GM12878 (cell line): ENCODE measurements at regions not wholly inside any gene's neighbourhood (a gene's known extent, or its start where the extent isn't known, plus 50 kb on each side); places are given as distances from the start of the nearest gene placed in this dataset.

ENCODE experiments used
- ATAC-seq: fragments of 200-7000 bp; cut with Tn5 transposase; 3 replicates; pipeline ENCODE4 v1.9.1; 2020; ENCODE audit warnings: mild to moderate bottlenecking, moderate library complexity
- BruUV-seq: library from RNA; stranded (reverse); fragments of 400-500 nt; replicated peaks from 2 replicates; lab custom pipeline; 2021; lab: Mats Ljungman, UMichigan
- CTCF ChIA-PET: fragments of 300-600 bp; sonication (Branson Sonifier 250); formaldehyde crosslinking; extraction: SDS; loops from one replicate; lab custom pipeline; 2021; ENCODE audit warnings: inconsistent platforms; lab: Yijun Ruan, JAX
- POLR2A ChIA-PET: fragments of 350-600 bp; formaldehyde crosslinking; extraction: SDS; loops from one replicate; lab custom pipeline; 2021; ENCODE audit warnings: inconsistent platforms; lab: Charles Lee
- RAD21 ChIA-PET: fragments of 300-600 bp; sonication (Branson Sonifier 250); formaldehyde crosslinking; loops from one replicate; lab custom pipeline; 2023; ENCODE audit warnings: antibody characterized with exemption; ENCODE audit not compliant: unreplicated experiment; lab: Charles Lee
- SMC1A ChIA-PET: fragments of 300-600 bp; sonication (Branson Sonifier 250); formaldehyde crosslinking; loops from one replicate; lab custom pipeline; 2023; ENCODE audit not compliant: unreplicated experiment, uncharacterized antibody; lab: Charles Lee
- DNase-seq: peaks from one replicate; pipeline ENCODE4 v3.0.0-alpha.2; 2011; ENCODE audit warnings: low read depth, low spot score
- FAIRE-seq: peaks from 3 replicates; lab custom pipeline; 2011; peaks lifted over from hg19 to GRCh38; lab: Jason Lieb, UNC
- H2AFZ ChIP-seq: 2 replicates; pipeline ENCODE4 v1.6.0; 2011; ENCODE audit warnings: low read depth, low read length, control low read depth; ENCODE audit not compliant: control insufficient read depth
- H3K27ac ChIP-seq: 2 replicates; pipeline ENCODE4 v1.5.1; 2011; ENCODE audit warnings: control low read depth; ENCODE audit not compliant: control insufficient read depth, insufficient read depth
- H3K27me3 ChIP-seq, 2 experiments: replicated peaks in 1 of 2; 2 replicates each; pipeline versions ENCODE4 v1.6.0 to v1.6.1; 2011; ENCODE audit warnings: low read length in 1 of 2; ENCODE audit not compliant: control insufficient read depth in 2 of 2, insufficient read depth in 2 of 2
- H3K36me3 ChIP-seq, 2 experiments: 2 replicates each; pipeline ENCODE4 v1.5.1; 2011; ENCODE audit warnings: low read length in 1 of 2; ENCODE audit not compliant: control insufficient read depth in 2 of 2, insufficient read depth in 2 of 2
- H3K4me1 ChIP-seq: 2 replicates; pipeline ENCODE4 v1.6.1; 2011; ENCODE audit warnings: mild to moderate bottlenecking, low read length, moderate library complexity, mixed read lengths; ENCODE audit not compliant: control insufficient read depth, insufficient read depth
- H3K4me2 ChIP-seq: 2 replicates; pipeline ENCODE4 v1.6.0; 2011; ENCODE audit warnings: control low read depth; ENCODE audit not compliant: control insufficient read depth, insufficient read depth
- H3K4me3 ChIP-seq: fragments of 200-600 bp; sonication (generic); 2 replicates; pipeline ENCODE4 v1.5.1; 2016
- H3K79me2 ChIP-seq: 2 replicates; pipeline ENCODE4 v1.6.0; 2011; ENCODE audit warnings: low read length; ENCODE audit not compliant: control insufficient read depth, insufficient read depth
- H3K9ac ChIP-seq: 2 replicates; pipeline ENCODE4 v1.8.0; 2011; ENCODE audit warnings: low read length, control low read depth, mixed read lengths; ENCODE audit not compliant: control insufficient read depth, insufficient read depth
- H3K9me3 ChIP-seq: replicated peaks from 3 replicates; pipeline ENCODE4 v1.5.1; 2011; ENCODE audit warnings: mild to moderate bottlenecking, low read length; ENCODE audit not compliant: control insufficient read depth, insufficient read depth
- H4K20me1 ChIP-seq: 2 replicates; pipeline ENCODE4 v1.6.0; 2011; ENCODE audit not compliant: control insufficient read depth, insufficient read depth
- ATF7 ChIP-seq: fragments of 450-650 bp; IDR thresholded peaks from 2 replicates; pipeline ENCODE4 v1.6.1; 2016; ENCODE audit warnings: low read depth, mild to moderate bottlenecking
- BCLAF1 ChIP-seq: fragments of 450-650 bp; IDR thresholded peaks from 2 replicates; pipeline ENCODE4 v1.6.1; 2017; ENCODE audit warnings: antibody characterized with exemption, mild to moderate bottlenecking, moderate library complexity
- CUX1 ChIP-seq: IDR thresholded peaks from 2 replicates; pipeline ENCODE4 v1.6.1; 2012; ENCODE audit warnings: improper control_type of control experiment, low read depth, low read length; ENCODE audit not compliant: insufficient replicate concordance
- ESRRA ChIP-seq: IDR thresholded peaks from 2 replicates; pipeline ENCODE4 v1.6.1; 2012; ENCODE audit warnings: mild to moderate bottlenecking, low read length, improper control_type of control experiment
- ETV6 ChIP-seq, 2 experiments: fragments of 450-650 bp in 1 of 2; IDR thresholded peaks in 1 of 2; conservative IDR thresholded peaks in 1 of 2; 2 replicates each; pipeline ENCODE4 v1.6.1; 2014; ENCODE audit warnings: antibody characterized with exemption in 1 of 2, borderline replicate concordance in 1 of 2, low read depth in 1 of 2, mild to moderate bottlenecking in 1 of 2, moderate library complexity in 1 of 2
- IKZF2 ChIP-seq, 2 experiments: fragments of 450-650 bp; IDR thresholded peaks; 2 replicates each; pipeline ENCODE4 v1.6.1; 2017; ENCODE audit warnings: mild to moderate bottlenecking in 2 of 2, moderate library complexity in 2 of 2
- IRF5 ChIP-seq: fragments of 450-650 bp; IDR thresholded peaks from 2 replicates; pipeline ENCODE4 v1.6.1; 2017; ENCODE audit warnings: borderline replicate concordance
- NR2F1 ChIP-seq: fragments of 450-650 bp; conservative IDR thresholded peaks from 2 replicates; pipeline ENCODE4 v1.6.1; 2017; ENCODE audit warnings: mild to moderate bottlenecking
- NRF1 ChIP-seq: conservative IDR thresholded peaks from 2 replicates; pipeline ENCODE4 v1.6.1; 2011; ENCODE audit warnings: mild to moderate bottlenecking, low read depth, low read length, improper control_type of control experiment
- RAD21 ChIP-seq: IDR thresholded peaks from 2 replicates; pipeline ENCODE4 v1.6.1; 2011; ENCODE audit warnings: mild to moderate bottlenecking, low read depth, low read length, moderate library complexity; ENCODE audit not compliant: insufficient read depth
- SMAD1 ChIP-seq: fragments of 450-650 bp; IDR thresholded peaks from 2 replicates; pipeline ENCODE4 v1.6.1; 2018; ENCODE audit warnings: mild to moderate bottlenecking, low read depth; ENCODE audit not compliant: partially characterized antibody
- WGBS: methylation state at CpG from one replicate; pipeline ENCODE4 v1.1.6; 2016; ENCODE audit warnings: low lambda C conversion rate; ENCODE audit not compliant: insufficient replicate concordance, insufficient coverage; ENCODE audit errors: missing lambda C conversion rate; 5-methylcytosine and 5-hydroxymethylcytosine counted together
- in situ Hi-C: fragments of 300-500 bp; cut with MboI; formaldehyde crosslinking; loops from 9 replicates; pipeline ENCODE4 v1.14.3; 2018; ENCODE audit warnings: mixed read lengths
- intact Hi-C: fragments of 100-400 bp; cut with micrococcal nuclease; formaldehyde crosslinking; loops from one replicate; pipeline ENCODE4 v1.14.2; 2022; ENCODE audit not compliant: unreplicated experiment
- TF ChIP-seq, protein P1 (sequence below): fragments of 450-650 bp; conservative IDR thresholded peaks from 2 replicates; pipeline ENCODE4 v1.6.1; 2017; ENCODE audit warnings: mild to moderate bottlenecking, moderate library complexity

DNA sequence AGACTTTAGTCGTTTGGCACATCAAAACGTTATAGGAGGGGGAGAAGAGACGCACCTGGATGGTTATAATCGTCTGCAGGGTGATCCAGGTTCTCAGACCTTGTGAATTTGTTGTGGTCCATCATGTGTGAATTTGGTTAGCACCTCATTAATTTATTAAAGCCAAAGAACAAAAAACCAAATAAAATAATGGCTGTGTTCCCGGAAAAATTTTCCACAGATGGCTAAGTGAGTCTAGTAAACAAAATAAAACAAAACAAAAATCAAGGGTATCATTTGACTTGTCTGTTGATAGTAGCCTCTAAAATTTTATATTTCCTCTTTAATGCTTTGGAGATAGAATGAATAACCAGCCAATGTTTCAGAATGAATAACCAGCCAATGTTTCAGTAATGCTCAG lies 119.7 kb downstream of the ACTBL2 start (continued):
- TF ChIP-seq CUX1, result no peak

- RAD21 ChIA-PET, result interaction anchor here (0.6 kb wide), 1 partner anchor 206 kb away, joined by 3 read pairs; no protein-coding TSS in a partner anchor
- WGBS, result 0% methylated on average over 1 of the region's 1 CpG
- TF ChIP-seq BCLAF1 (no peak), ATF7 (no peak), IKZF2 (IDR thresholded peaks at IDR 0.05) (no peak), NR2F1 (no peak), ETV6 (conservative IDR thresholded peaks at IDR 0.05 in 1 of 2, IDR thresholded peaks at IDR 0.05 in 1 of 2; ENCODE audit: borderline replicate concordance in 1 of 2, low read depth in 1 of 2) (no peak), SMAD1 (no peak), NRF1 (no peak), RAD21 (no peak), IRF5 (no peak), ESRRA (no peak)
- TF ChIP-seq, protein P1, sequence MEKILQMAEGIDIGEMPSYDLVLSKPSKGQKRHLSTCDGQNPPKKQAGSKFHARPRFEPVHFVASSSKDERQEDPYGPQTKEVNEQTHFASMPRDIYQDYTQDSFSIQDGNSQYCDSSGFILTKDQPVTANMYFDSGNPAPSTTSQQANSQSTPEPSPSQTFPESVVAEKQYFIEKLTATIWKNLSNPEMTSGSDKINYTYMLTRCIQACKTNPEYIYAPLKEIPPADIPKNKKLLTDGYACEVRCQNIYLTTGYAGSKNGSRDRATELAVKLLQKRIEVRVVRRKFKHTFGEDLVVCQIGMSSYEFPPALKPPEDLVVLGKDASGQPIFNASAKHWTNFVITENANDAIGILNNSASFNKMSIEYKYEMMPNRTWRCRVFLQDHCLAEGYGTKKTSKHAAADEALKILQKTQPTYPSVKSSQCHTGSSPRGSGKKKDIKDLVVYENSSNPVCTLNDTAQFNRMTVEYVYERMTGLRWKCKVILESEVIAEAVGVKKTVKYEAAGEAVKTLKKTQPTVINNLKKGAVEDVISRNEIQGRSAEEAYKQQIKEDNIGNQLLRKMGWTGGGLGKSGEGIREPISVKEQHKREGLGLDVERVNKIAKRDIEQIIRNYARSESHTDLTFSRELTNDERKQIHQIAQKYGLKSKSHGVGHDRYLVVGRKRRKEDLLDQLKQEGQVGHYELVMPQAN, result no peak
Observed at GRCh38 chr5:57360871-57361270, 121.7 kb downstream of the ACTBL2 start.

More at GRCh38 chr5:57360871-57361270, 121.7 kb downstream of the ACTBL2 start:
- Histone ChIP-seq H3K36me3 (no peaks in the 10 kb centered on the region), H3K9me3 (no peaks in the 10 kb centered on the region), H3K9ac (no peak overlapping the region), H3K4me2 (no peak overlapping the region), H3K27ac (no peak overlapping the region), H3K4me1 (no peaks in the 10 kb centered on the region), H2AFZ (no peak overlapping the region), H3K4me3 (no peak overlapping the region), H3K79me2 (no peaks in the 10 kb centered on the region), H4K20me1 (no peaks in the 10 kb centered on the region), H3K27me3 (no peaks in the 10 kb centered on the region)
- ChIA-PET POLR2A (no interaction called here), SMC1A (no interaction called here), CTCF (no interaction called here)
- in situ Hi-C loops, result no loop called here
- no peak for FAIRE-seq
- ATAC-seq, result no peak
- no TSS peak for BruUV-seq
- DNase-seq, result no peak
- intact Hi-C loops, result no loop called here
